ENCODE measurements at regions not wholly inside any gene's neighbourhood (a gene's known extent, or its start where the extent isn't known, plus 50 kb on each side); places are given as distances from the start of the nearest gene placed in this dataset.
"Not testable (repeated sequence)": the region's sequence is repeated elsewhere in the genome, so short reads cannot be mapped to it uniquely, and the experiment has no call there.

DNA sequence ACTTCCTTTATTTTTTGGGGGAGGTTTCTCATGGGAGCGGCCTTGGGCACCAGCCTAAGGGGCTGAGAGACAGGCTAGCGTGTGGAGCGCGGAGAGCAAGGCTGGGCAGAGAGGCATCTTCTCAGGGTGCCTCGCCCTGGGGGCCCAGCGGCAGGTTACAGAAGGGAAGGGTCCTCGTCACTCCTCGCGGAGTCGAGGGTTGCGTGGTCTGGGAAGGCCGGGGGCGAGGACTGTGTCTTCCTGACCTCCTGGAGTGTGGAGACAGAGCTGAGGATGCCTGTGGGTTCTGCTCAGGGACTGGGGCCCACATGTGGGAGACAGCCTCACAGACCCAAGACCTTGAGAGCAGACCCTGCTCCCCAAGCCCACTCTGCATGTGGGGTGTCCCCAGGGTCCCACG lies 79.6 kb upstream of the LRPAP1 start:
- Histone ChIP-seq H3K4me1 (ENCODE audit: control insufficient read depth in 1 of 2, insufficient read depth in 2 of 2, low read depth in 1 of 2, low read length in 1 of 2) (peaks cover 0 to 57% of the 10 kb centered on the region in 2 experiments; a peak in 1 of 4 replicates), H3K36me3 (replicated peaks in 1 of 2; ENCODE audit: control insufficient read depth in 1 of 2, insufficient read depth in 2 of 2, low read length in 1 of 2) (no peaks in the 10 kb centered on the region), H3K4me2 (no peak overlapping the region), H3K9me2 (no peaks in the 10 kb centered on the region), H4K20me1 (ENCODE audit: insufficient read depth) (no peaks in the 10 kb centered on the region), H3K27ac (ENCODE audit: low read depth in 2 of 2, low read length in 1 of 2) (no peak overlapping the region; a peak in 1 of 4 replicates), H2AFZ (ENCODE audit: low read depth) (no peak overlapping the region), H3K4me3 (ENCODE audit: low read depth in 2 of 2, low read length in 1 of 2) (no peak overlapping the region), H3K9ac (no peak overlapping the region), H3K27me3 (ENCODE audit: insufficient read depth) (no peaks in the 10 kb centered on the region), H3F3A (replicated peaks; ENCODE audit: insufficient read depth) (no peaks in the 10 kb centered on the region), H3K79me2 (ENCODE audit: insufficient read depth) (no peaks in the 10 kb centered on the region), H3K9me3 (no peaks in the 10 kb centered on the region)
- CTCF ChIA-PET, result no interaction called here
- POLR2A ChIA-PET, result no interaction called here
- no peak for DNase-seq
- TF ChIP-seq FOSL2 (IDR thresholded peaks at IDR 0.05; ENCODE audit: borderline replicate concordance, low read depth), result no peak
- TF ChIP-seq MXI1 (IDR thresholded peaks at IDR 0.05; ENCODE audit: low read depth, low read length), result no peak
- no peak for TF ChIP-seq NRF1 (IDR thresholded peaks at IDR 0.05; ENCODE audit: low read depth, low read length)
- no peak for TF ChIP-seq CHD2 (IDR thresholded peaks at IDR 0.05; ENCODE audit: low read length, partially characterized antibody)
- no peak for TF ChIP-seq EP300 (IDR thresholded peaks at IDR 0.05; ENCODE audit: borderline replicate concordance in 1 of 2, low read depth in 1 of 2, low read length in 1 of 2)
- TF ChIP-seq, protein P1, sequence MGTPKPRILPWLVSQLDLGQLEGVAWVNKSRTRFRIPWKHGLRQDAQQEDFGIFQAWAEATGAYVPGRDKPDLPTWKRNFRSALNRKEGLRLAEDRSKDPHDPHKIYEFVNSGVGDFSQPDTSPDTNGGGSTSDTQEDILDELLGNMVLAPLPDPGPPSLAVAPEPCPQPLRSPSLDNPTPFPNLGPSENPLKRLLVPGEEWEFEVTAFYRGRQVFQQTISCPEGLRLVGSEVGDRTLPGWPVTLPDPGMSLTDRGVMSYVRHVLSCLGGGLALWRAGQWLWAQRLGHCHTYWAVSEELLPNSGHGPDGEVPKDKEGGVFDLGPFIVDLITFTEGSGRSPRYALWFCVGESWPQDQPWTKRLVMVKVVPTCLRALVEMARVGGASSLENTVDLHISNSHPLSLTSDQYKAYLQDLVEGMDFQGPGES (IDR thresholded peaks at IDR 0.05; ENCODE audit: low read depth, low read length), result no peak
- TF ChIP-seq EZH2phosphoT487 (IDR thresholded peaks at IDR 0.05; ENCODE audit: borderline replicate concordance, low read depth), result no peak
- TF ChIP-seq RXRA (IDR thresholded peaks at IDR 0.05; ENCODE audit: borderline replicate concordance, low read depth), result no peak
- no peak for TF ChIP-seq NFIC (IDR thresholded peaks at IDR 0.05; ENCODE audit: borderline replicate concordance)
- no peak for TF ChIP-seq TAF1 (IDR thresholded peaks at IDR 0.05; ENCODE audit: borderline replicate concordance, low read depth, low read length)
- TF ChIP-seq SMC3 (IDR thresholded peaks at IDR 0.05; ENCODE audit: low read depth, low read length), result no peak
- TF ChIP-seq TEAD4 (IDR thresholded peaks at IDR 0.05; ENCODE audit: borderline replicate concordance, insufficient read depth), result no peak
- no peak for TF ChIP-seq TCF12 (IDR thresholded peaks at IDR 0.05)
- TF ChIP-seq MEF2A (IDR thresholded peaks at IDR 0.05; ENCODE audit: borderline replicate concordance, low read depth), result no peak
- TF ChIP-seq ELF1 (IDR thresholded peaks at IDR 0.05), result no peak
- 79% methylated on average over 13 of the region's 14 CpGs for WGBS (ENCODE audit: low lambda C conversion rate)

DNA sequence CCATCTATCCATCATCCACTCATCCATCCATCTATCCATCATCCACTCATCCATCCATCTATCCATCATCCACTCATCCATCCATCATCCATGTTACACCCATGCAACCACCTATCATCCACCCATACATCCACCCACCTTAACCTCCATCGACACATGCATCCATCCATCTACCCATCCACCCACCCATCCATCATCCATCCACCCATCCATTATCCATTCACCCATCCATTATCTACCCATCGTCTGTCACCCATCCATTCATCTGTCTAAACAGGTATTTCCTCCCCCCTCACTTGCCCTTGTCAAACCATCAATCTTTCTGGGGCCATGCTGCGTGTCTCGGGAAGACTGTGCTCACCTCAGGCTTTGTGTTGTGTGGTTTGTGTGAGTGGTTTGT lies 78.6 kb upstream of the LRPAP1 start:
- CTCF ChIA-PET; H3K9me2 ChIP-seq; H3K36me3 ChIP-seq (replicated peaks in 1 of 2; ENCODE audit: control insufficient read depth in 1 of 2, insufficient read depth in 2 of 2, low read length in 1 of 2); DNase-seq; H2AFZ ChIP-seq (ENCODE audit: low read depth); H3K79me2 ChIP-seq (ENCODE audit: insufficient read depth); H3K4me3 ChIP-seq (ENCODE audit: low read depth in 2 of 2, low read length in 1 of 2); H3K9me3 ChIP-seq; H3K27me3 ChIP-seq (ENCODE audit: insufficient read depth); POLR2A ChIA-PET; H4K20me1 ChIP-seq (ENCODE audit: insufficient read depth); H3K27ac ChIP-seq (ENCODE audit: low read depth in 2 of 2, low read length in 1 of 2); H3F3A ChIP-seq (replicated peaks; ENCODE audit: insufficient read depth); H3K9ac ChIP-seq; H3K4me2 ChIP-seq: not testable (repeated sequence)
- WGBS (ENCODE audit: low lambda C conversion rate), result 50% methylated on average over 4 of the region's 4 CpGs
- H3K4me1 ChIP-seq (ENCODE audit: control insufficient read depth in 1 of 2, insufficient read depth in 2 of 2, low read depth in 1 of 2, low read length in 1 of 2), result peaks cover 0 to 54% of the 10 kb centered on the region in 2 experiments; a peak in 1 of 4 replicates

DNA sequence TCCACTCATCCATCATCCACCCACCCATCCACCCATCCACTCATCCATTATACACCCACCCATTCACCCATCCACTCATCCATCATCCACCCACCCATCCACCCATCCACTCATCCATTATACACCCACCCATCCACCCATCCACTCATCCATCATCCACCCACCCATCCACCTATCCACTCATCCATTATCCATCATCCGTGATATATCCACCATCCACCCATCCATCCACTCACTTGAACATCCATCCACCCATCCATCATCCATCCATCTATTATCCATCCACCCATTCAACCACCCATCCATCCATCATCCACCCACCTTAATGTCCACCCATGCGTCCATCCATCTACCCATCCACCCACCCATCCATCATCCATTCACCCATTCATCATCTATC lies 77.7 kb upstream of the LRPAP1 start:
- H3K4me3 ChIP-seq (ENCODE audit: low read depth in 2 of 2, low read length in 1 of 2); H3K36me3 ChIP-seq (replicated peaks in 1 of 2; ENCODE audit: control insufficient read depth in 1 of 2, insufficient read depth in 2 of 2, low read length in 1 of 2); DNase-seq; H3K79me2 ChIP-seq (ENCODE audit: insufficient read depth); H3K27ac ChIP-seq (ENCODE audit: low read depth in 2 of 2, low read length in 1 of 2); H3F3A ChIP-seq (replicated peaks; ENCODE audit: insufficient read depth); H3K9ac ChIP-seq; H3K9me3 ChIP-seq; POLR2A ChIA-PET; H3K27me3 ChIP-seq (ENCODE audit: insufficient read depth); H2AFZ ChIP-seq (ENCODE audit: low read depth); CTCF ChIA-PET; H4K20me1 ChIP-seq (ENCODE audit: insufficient read depth); H3K9me2 ChIP-seq; H3K4me2 ChIP-seq: not testable (repeated sequence)
- 63% methylated on average over 2 of the region's 2 CpGs for WGBS (ENCODE audit: low lambda C conversion rate)
- peaks cover 0 to 45% of the 10 kb centered on the region in 2 experiments; a peak in 1 of 4 replicates for H3K4me1 ChIP-seq (ENCODE audit: control insufficient read depth in 1 of 2, insufficient read depth in 2 of 2, low read depth in 1 of 2, low read length in 1 of 2)
